H1 (cell line): ENCODE measurements at regions not wholly inside any gene's neighbourhood (a gene's known extent, or its start where the extent isn't known, plus 50 kb on each side); places are given as distances from the start of the nearest gene placed in this dataset.

Experiments
- CTCF ChIA-PET: fragments of 300-600 bp; sonication (Branson Sonifier 250); formaldehyde crosslinking; loops from one replicate; lab custom pipeline; 2021; ENCODE audit not compliant: partially characterized antibody; lab: Charles Lee
- POLR2A ChIA-PET: fragments of 300-600 bp; sonication (Branson Sonifier 250); formaldehyde crosslinking; loops from one replicate; lab custom pipeline; 2021; ENCODE audit warnings: inconsistent platforms; ENCODE audit not compliant: partially characterized antibody; lab: Charles Lee
- DNase-seq, 2 experiments: peaks; one replicate each; pipeline versions ENCODE4 v3.0.0 to v3.0.0-alpha.2; 2010 to 2022; ENCODE audit warnings: low spot score in 2 of 2, low read depth in 1 of 2, mixed read lengths in 1 of 2
- FAIRE-seq: peaks from 2 replicates; lab custom pipeline; 2011; peaks lifted over from hg19 to GRCh38; lab: Jason Lieb, UNC
- H2AFZ ChIP-seq: 2 replicates; pipeline ENCODE4 v1.8.1; 2012; ENCODE audit warnings: low read length, inconsistent platforms
- H2AK5ac ChIP-seq: 2 replicates; pipeline ENCODE4 v1.6.1; 2013; ENCODE audit warnings: low read depth, low read length
- H2BK120ac ChIP-seq: replicated peaks from 2 replicates; pipeline ENCODE3; 2013; ENCODE audit warnings: low read depth, low read length, inconsistent platforms
- H2BK12ac ChIP-seq: 2 replicates; pipeline ENCODE4 v1.6.1; 2013; ENCODE audit warnings: low read depth, low read length
- H2BK15ac ChIP-seq: 2 replicates; pipeline ENCODE4 v1.6.1; 2013; ENCODE audit warnings: low read length
- H2BK20ac ChIP-seq: 2 replicates; pipeline ENCODE4 v1.6.1; 2013; ENCODE audit warnings: low read length
- H2BK5ac ChIP-seq: 2 replicates; pipeline ENCODE4 v1.6.1; 2013; ENCODE audit warnings: low read depth, low read length
- H3K14ac ChIP-seq: 2 replicates; pipeline ENCODE4 v1.6.1; 2013; ENCODE audit warnings: inconsistent platforms; ENCODE audit not compliant: insufficient read length
- H3K18ac ChIP-seq: 2 replicates; pipeline ENCODE4 v1.6.1; 2013; ENCODE audit warnings: low read length; ENCODE audit errors: extremely low read depth
- H3K23ac ChIP-seq: 2 replicates; pipeline ENCODE4 v1.6.1; 2013; ENCODE audit warnings: inconsistent platforms; ENCODE audit not compliant: insufficient read length
- H3K23me2 ChIP-seq: 2 replicates; pipeline ENCODE4 v1.6.1; 2013; ENCODE audit warnings: low read depth, low read length
- H3K27ac ChIP-seq: 2 replicates; pipeline ENCODE4 v1.6.1; 2011; ENCODE audit warnings: low read depth, low read length, inconsistent platforms
- H3K27me3 ChIP-seq, 4 experiments: replicated peaks in 1 of 4; 1 replicate in 1 of 4; 2 replicates in 3 of 4; pipeline versions ENCODE4 v1.6.1 to v1.8.1; 2011 to 2013; ENCODE audit warnings: low read length in 3 of 4, mild to moderate bottlenecking in 3 of 4, inconsistent platforms in 2 of 4, mixed read lengths in 2 of 4, moderate library complexity in 1 of 4; ENCODE audit not compliant: control insufficient read depth in 3 of 4, insufficient read depth in 3 of 4; ENCODE audit errors: extremely low read depth in 1 of 4
- H3K36me3 ChIP-seq, 4 experiments: 2 replicates each; pipeline versions ENCODE4 v1.6.1 to v1.8.1; 2011 to 2013; ENCODE audit warnings: mild to moderate bottlenecking in 4 of 4, low read length in 3 of 4, moderate library complexity in 2 of 4, control low read depth in 1 of 4, inconsistent platforms in 1 of 4; ENCODE audit not compliant: insufficient read depth in 4 of 4, control insufficient read depth in 2 of 4
- H3K4ac ChIP-seq: replicated peaks from 2 replicates; pipeline ENCODE3; 2013; ENCODE audit warnings: low read length, low read depth, mixed read lengths, inconsistent platforms; ENCODE audit not compliant: insufficient read length
- H3K4me1 ChIP-seq, 4 experiments: replicated peaks in 1 of 4; 1 replicate in 1 of 4; 2 replicates in 3 of 4; pipeline versions ENCODE4 v1.6.1 to v1.8.1; 2011 to 2013; ENCODE audit warnings: low read length in 3 of 4, inconsistent platforms in 2 of 4, mixed read lengths in 1 of 4; ENCODE audit not compliant: insufficient read depth in 4 of 4, control insufficient read depth in 3 of 4
- H3K4me2 ChIP-seq, 2 experiments: 2 replicates each; pipeline versions ENCODE4 v1.6.1 to v1.8.1; 2011 to 2013; ENCODE audit warnings: low read depth in 2 of 2, low read length in 2 of 2, control low read depth in 1 of 2, inconsistent platforms in 1 of 2, mild to moderate bottlenecking in 1 of 2; ENCODE audit not compliant: insufficient read depth in 1 of 2
- H3K4me3 ChIP-seq, 4 experiments: fragments of 200-600, 300-600 bp in 1 of 4; sonication (generic), shearing (Covaris generic), sonication (Bioruptor Twin) in 1 of 4; 2 replicates each; pipeline versions ENCODE4 v1.5.1 to v1.8.1; 2011 to 2016; ENCODE audit warnings: low read length in 4 of 4, low read depth in 3 of 4, control low read depth in 2 of 4, inconsistent platforms in 2 of 4, mild to moderate bottlenecking in 2 of 4, mixed read lengths in 1 of 4, moderate library complexity in 1 of 4; ENCODE audit not compliant: insufficient read depth in 2 of 4; ENCODE audit errors: extremely low read depth in 1 of 4
- H3K56ac ChIP-seq: replicated peaks from 2 replicates; pipeline ENCODE3; 2013; ENCODE audit warnings: low read depth, mild to moderate bottlenecking, mixed read lengths, low read length, inconsistent platforms; ENCODE audit not compliant: insufficient read length
- H3K79me1 ChIP-seq: 2 replicates; pipeline ENCODE4 v1.6.1; 2013; ENCODE audit warnings: low read depth, low read length, control low read depth
- H3K79me2 ChIP-seq, 2 experiments: 2 replicates each; pipeline versions ENCODE4 v1.6.1 to v1.8.1; 2012 to 2013; ENCODE audit warnings: low read length in 2 of 2, mild to moderate bottlenecking in 2 of 2, inconsistent platforms in 1 of 2; ENCODE audit not compliant: insufficient read depth in 2 of 2, control insufficient read depth in 1 of 2
- H3K9ac ChIP-seq, 4 experiments: replicated peaks in 1 of 4; 1 replicate in 1 of 4; 2 replicates in 3 of 4; pipeline versions ENCODE4 v1.6.1 to v1.8.1; 2011 to 2013; ENCODE audit warnings: low read depth in 3 of 4, low read length in 3 of 4, control low read depth in 2 of 4, mild to moderate bottlenecking in 2 of 4, moderate library complexity in 2 of 4, inconsistent platforms in 1 of 4; ENCODE audit errors: extremely low read depth in 1 of 4
- H3K9me3 ChIP-seq, 2 experiments: 2 replicates each; pipeline versions ENCODE4 v1.6.1 to v1.8.1; 2012 to 2013; ENCODE audit warnings: mild to moderate bottlenecking in 2 of 2, moderate library complexity in 2 of 2, control low read depth in 1 of 2, inconsistent platforms in 1 of 2, low read depth in 1 of 2, low read length in 1 of 2, mixed read lengths in 1 of 2; ENCODE audit not compliant: insufficient read depth in 2 of 2
- H4K20me1 ChIP-seq, 2 experiments: replicated peaks in 1 of 2; 2 replicates each; pipeline versions ENCODE3 to v1.8.1; 2011 to 2013; ENCODE audit warnings: inconsistent platforms in 2 of 2, low read length in 2 of 2, mild to moderate bottlenecking in 1 of 2; ENCODE audit not compliant: insufficient read depth in 2 of 2, control insufficient read depth in 1 of 2
- H4K5ac ChIP-seq: 2 replicates; pipeline ENCODE4 v1.6.1; 2013; ENCODE audit warnings: low read length, low read depth, mixed read lengths, inconsistent platforms; ENCODE audit not compliant: insufficient read length
- H4K8ac ChIP-seq: 2 replicates; pipeline ENCODE4 v1.8.0; 2013; ENCODE audit warnings: mild to moderate bottlenecking, moderate library complexity, low read length, inconsistent platforms; ENCODE audit not compliant: insufficient read depth; ENCODE audit errors: extremely low read depth
- H4K91ac ChIP-seq: replicated peaks from 2 replicates; pipeline ENCODE3; 2013; ENCODE audit warnings: low read length, mixed read lengths, inconsistent platforms; ENCODE audit not compliant: insufficient read length
- ASH2L ChIP-seq: fragments of 200-600, 300-600 bp; sonication (generic); IDR thresholded peaks from one replicate; pipeline ENCODE4 v1.7.1; 2017; ENCODE audit warnings: low read length
- SP2 ChIP-seq: IDR thresholded peaks from 2 replicates; pipeline ENCODE4 v1.6.1; 2012; ENCODE audit warnings: mild to moderate bottlenecking, low read length, inconsistent platforms
- WGBS, 2 experiments: shearing (Covaris generic) in 1 of 2; methylation state at CpG; one replicate each; pipeline versions ENCODE4 v1.1.6 to v1.1.7; 2013 to 2015; ENCODE audit warnings: low lambda C conversion rate in 2 of 2, mixed read lengths in 2 of 2, inconsistent platforms in 1 of 2, low coverage in 1 of 2, missing lambda C conversion rate in 1 of 2; ENCODE audit not compliant: insufficient replicate concordance in 2 of 2, insufficient coverage in 1 of 2, insufficient read length in 1 of 2; ENCODE audit errors: extremely low coverage in 1 of 2, missing lambda C conversion rate in 1 of 2; 5-methylcytosine and 5-hydroxymethylcytosine counted together

DNA sequence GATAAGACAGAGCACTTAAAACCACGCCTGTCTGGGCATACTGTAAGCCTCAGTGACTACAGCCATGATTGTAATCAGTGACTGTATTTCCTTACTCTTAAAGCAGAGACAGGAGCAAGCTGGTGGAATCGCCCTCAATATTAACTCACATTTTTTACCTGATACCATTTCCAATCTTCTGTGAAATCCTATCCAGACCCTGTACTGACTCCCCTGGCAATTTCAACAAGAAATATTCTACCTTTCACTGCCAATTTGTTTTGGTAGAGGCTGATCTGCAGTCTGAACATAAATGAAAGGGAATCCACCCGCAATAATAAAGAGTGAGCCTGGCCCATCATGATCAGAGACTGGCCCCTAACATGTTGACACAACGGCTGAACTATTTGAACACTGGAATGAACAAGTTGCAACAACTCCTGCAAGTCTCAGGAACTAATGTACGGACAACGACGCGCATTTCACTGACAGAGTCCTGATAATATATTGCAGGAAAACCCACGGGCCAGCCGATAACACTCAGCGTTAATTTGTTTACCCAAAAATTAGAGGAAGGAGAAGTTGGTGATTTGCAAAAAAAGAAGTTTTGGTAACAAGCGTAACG is 195.5 kb upstream of the BTG1 start:
- Histone ChIP-seq H3K4me1 (no peaks in the 10 kb centered on the region), H3K9me3 (peaks cover 0 to 2% of the 10 kb centered on the region in 2 experiments; a peak in 1 of 4 replicates), H2BK12ac (no peak overlapping the region), H3K9ac (no peak overlapping the region), H2BK120ac (no peak overlapping the region), H3K79me1 (no peaks in the 10 kb centered on the region), H2BK5ac (no peak overlapping the region), H4K91ac (no peak overlapping the region), H3K27ac (no peak overlapping the region), H3K18ac (no peak overlapping the region), H2BK15ac (no peak overlapping the region), H3K56ac (no peak overlapping the region), H4K8ac (no peak overlapping the region), H4K20me1 (no peaks in the 10 kb centered on the region), H3K4me2 (no peak overlapping the region), H3K79me2 (no peaks in the 10 kb centered on the region), H3K14ac (no peak overlapping the region), H3K27me3 (no peaks in the 10 kb centered on the region), H2BK20ac (no peak overlapping the region), H3K36me3 (no peaks in the 10 kb centered on the region), H2AK5ac (no peak overlapping the region), H3K4me3 (no peak overlapping the region), H4K5ac (no peak overlapping the region), H2AFZ (peak overlapping the region; percentile 9; the same call in 1 of the 2 replicates), H3K4ac (no peak overlapping the region), H3K23me2 (no peaks in the 10 kb centered on the region), H3K23ac (no peak overlapping the region)
- ChIA-PET CTCF (no interaction called here), POLR2A (no interaction called here)
- DNase-seq (no peak), FAIRE-seq (no peak)
- 90% methylated on average over 13 of the region's 13 CpGs; no CpG with 5 or more reads in 1 of the 2 experiments for WGBS, 2 experiments
- no peak for TF ChIP-seq ASH2L
- TF ChIP-seq SP2 = no peak
